Liver (tissue), 8 donors: ENCODE measurements at regions not wholly inside any gene's neighbourhood (a gene's known extent, or its start where the extent isn't known, plus 50 kb on each side); places are given as distances from the start of the nearest gene placed in this dataset.

Experiments used
- DNase-seq: peaks from one replicate; pipeline ENCODE4 v3.0.0-alpha.2; 2017; ENCODE audit warnings: low spot score
- H3K27ac ChIP-seq, 2 donors: one replicate each; pipeline ENCODE4 v1.7.0; 2013; ENCODE audit warnings: inconsistent platforms in 2 of 2, low read length in 2 of 2, control low read depth in 1 of 2, low read depth in 1 of 2, mild to moderate bottlenecking in 1 of 2
- H3K27me3 ChIP-seq, 4 donors: one replicate each; pipeline versions ENCODE4 v1.6.1 to v1.7.0; 2013; ENCODE audit warnings: low read length in 3 of 4, inconsistent platforms in 1 of 4, mild to moderate bottlenecking in 1 of 4, moderate library complexity in 1 of 4; ENCODE audit not compliant: control insufficient read depth in 4 of 4, insufficient read depth in 4 of 4
- H3K36me3 ChIP-seq, 4 donors: one replicate each; pipeline versions ENCODE4 v1.6.1 to v1.7.0; 2013; ENCODE audit warnings: low read length in 3 of 4, mild to moderate bottlenecking in 3 of 4, low read depth in 1 of 4, moderate library complexity in 1 of 4; ENCODE audit not compliant: control insufficient read depth in 4 of 4, insufficient read depth in 3 of 4
- H3K4me1 ChIP-seq, 4 donors: one replicate each; pipeline versions ENCODE4 v1.6.1 to v1.7.0; 2013; ENCODE audit warnings: low read length in 3 of 4, mild to moderate bottlenecking in 3 of 4, moderate library complexity in 1 of 4; ENCODE audit not compliant: control insufficient read depth in 4 of 4, insufficient read depth in 4 of 4
- H3K4me3 ChIP-seq, 3 donors: one replicate each; pipeline versions ENCODE4 v1.6.1 to v1.7.0; 2013; ENCODE audit warnings: low read length in 3 of 3, control low read depth in 1 of 3, low read depth in 1 of 3, mild to moderate bottlenecking in 1 of 3
- H3K9ac ChIP-seq, 2 donors: one replicate each; pipeline ENCODE4 v1.7.0; 2013; ENCODE audit warnings: low read length in 2 of 2, mild to moderate bottlenecking in 2 of 2, moderate library complexity in 2 of 2, control low read depth in 1 of 2, low read depth in 1 of 2
- H3K9me3 ChIP-seq, 4 donors: one replicate each; pipeline versions ENCODE4 v1.6.1 to v1.7.0; 2013; ENCODE audit warnings: low read length in 3 of 4; ENCODE audit not compliant: control insufficient read depth in 4 of 4
- EGR1 ChIP-seq, 2 donors: IDR thresholded peaks; 2 replicates each; pipeline ENCODE4 v1.6.1; 2016 to 2018; ENCODE audit warnings: antibody characterized with exemption in 2 of 2, low read depth in 2 of 2
- FOXA1 ChIP-seq: IDR thresholded peaks from 2 replicates; pipeline ENCODE4 v1.6.1; 2016; ENCODE audit warnings: antibody characterized with exemption
- FOXA2 ChIP-seq: IDR thresholded peaks from 2 replicates; pipeline ENCODE4 v1.6.1; 2016; ENCODE audit warnings: antibody characterized with exemption
- GABPA ChIP-seq, 2 donors: IDR thresholded peaks in 1 of 2; conservative IDR thresholded peaks in 1 of 2; 2 replicates each; pipeline ENCODE4 v1.6.1; 2016; ENCODE audit warnings: antibody characterized with exemption in 2 of 2, mild to moderate bottlenecking in 1 of 2, moderate library complexity in 1 of 2
- HNF4A ChIP-seq, 2 donors: conservative IDR thresholded peaks; 2 replicates each; pipeline ENCODE4 v1.6.1; 2016; ENCODE audit warnings: antibody characterized with exemption in 2 of 2, mild to moderate bottlenecking in 2 of 2
- HNF4G ChIP-seq: IDR thresholded peaks from 2 replicates; pipeline ENCODE4 v1.6.1; 2016; ENCODE audit warnings: antibody characterized with exemption
- JUND ChIP-seq, 2 donors: IDR thresholded peaks; 2 replicates each; pipeline ENCODE4 v1.6.1; 2016; ENCODE audit warnings: antibody characterized with exemption in 2 of 2
- MAX ChIP-seq: IDR thresholded peaks from 2 replicates; pipeline ENCODE4 v1.6.1; 2016; ENCODE audit warnings: antibody characterized with exemption
- NR2F2 ChIP-seq: IDR thresholded peaks from 2 replicates; pipeline ENCODE4 v1.6.1; 2016; ENCODE audit warnings: antibody characterized with exemption
- RAD21 ChIP-seq, 2 donors: IDR thresholded peaks; 2 replicates each; pipeline ENCODE4 v1.6.1; 2016; ENCODE audit warnings: antibody characterized with exemption in 2 of 2, mild to moderate bottlenecking in 2 of 2
- RXRA ChIP-seq, 2 donors: IDR thresholded peaks; 2 replicates each; pipeline ENCODE4 v1.6.1; 2017 to 2018; ENCODE audit warnings: antibody characterized with exemption in 2 of 2, mild to moderate bottlenecking in 1 of 2
- SP1 ChIP-seq: IDR thresholded peaks from 2 replicates; pipeline ENCODE4 v1.6.1; 2018; ENCODE audit warnings: antibody characterized with exemption, mild to moderate bottlenecking
- TAF1 ChIP-seq: conservative IDR thresholded peaks from 2 replicates; pipeline ENCODE4 v1.6.1; 2016; ENCODE audit warnings: antibody characterized with exemption, mild to moderate bottlenecking
- YY1 ChIP-seq: IDR thresholded peaks from 2 replicates; pipeline ENCODE4 v1.6.1; 2016; ENCODE audit warnings: antibody characterized with exemption, mild to moderate bottlenecking
- WGBS: extraction: QIAGEN DNeasy Blood & Tissue Kit; methylation state at CpG from one replicate; pipeline ENCODE4 v1.1.7; 2013; 5-methylcytosine and 5-hydroxymethylcytosine counted together
- TF ChIP-seq, protein P1 (sequence below): IDR thresholded peaks from 2 replicates; pipeline ENCODE4 v1.6.1; 2016; ENCODE audit warnings: antibody characterized with exemption
- TF ChIP-seq, protein P2 (sequence below): IDR thresholded peaks from 2 replicates; pipeline ENCODE4 v1.6.1; 2016; ENCODE audit warnings: antibody characterized with exemption
- TF ChIP-seq, protein P3 (sequence below): fragments of 150-350 bp; IDR thresholded peaks from 2 replicates; pipeline ENCODE4 v1.5.1; 2017; ENCODE audit warnings: improper control_type of control experiment, low read depth, low read length; ENCODE audit not compliant: missing input control
- TF ChIP-seq, protein P4 (sequence below): IDR thresholded peaks from 2 replicates; pipeline ENCODE4 v1.6.1; 2016; ENCODE audit warnings: antibody characterized with exemption, mild to moderate bottlenecking
- donor health status: healthy.
- donor health status: healthy.
- donor health status: healthy.
- donor health status: healthy.
- donor health status: healthy.

GRCh38 chr11:24422376-24422775, 74.5 kb upstream of the LUZP2 start:
- H3K36me3 ChIP-seq: no peaks in the 10 kb centered on the region
- H3K9ac ChIP-seq: no peak overlapping the region
- 38% methylated on average over 1 of the region's 1 CpG for WGBS
- no peaks in the 10 kb centered on the region for H3K27me3 ChIP-seq
- no peak overlapping the region for H3K4me3 ChIP-seq
- TF ChIP-seq YY1 (no peak), RXRA (IDR thresholded peaks at IDR 0.05) (no peak), FOXA2 (no peak), FOXA1 (no peak), NR2F2 (no peak), RAD21 (IDR thresholded peaks at IDR 0.05) (no peak), HNF4G (no peak), GABPA (IDR thresholded peaks at IDR 0.05 in 1 of 2, conservative IDR thresholded peaks at IDR 0.05 in 1 of 2) (no peak), HNF4A (conservative IDR thresholded peaks at IDR 0.05) (no peak), TAF1 (no peak), JUND (IDR thresholded peaks at IDR 0.05) (no peak), MAX (no peak), EGR1 (IDR thresholded peaks at IDR 0.05; ENCODE audit: low read depth in 2 of 2) (no peak), SP1 (no peak)
- TF ChIP-seq, protein P1, sequence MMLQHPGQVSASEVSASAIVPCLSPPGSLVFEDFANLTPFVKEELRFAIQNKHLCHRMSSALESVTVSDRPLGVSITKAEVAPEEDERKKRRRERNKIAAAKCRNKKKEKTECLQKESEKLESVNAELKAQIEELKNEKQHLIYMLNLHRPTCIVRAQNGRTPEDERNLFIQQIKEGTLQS: no peak
- TF ChIP-seq, protein P2, sequence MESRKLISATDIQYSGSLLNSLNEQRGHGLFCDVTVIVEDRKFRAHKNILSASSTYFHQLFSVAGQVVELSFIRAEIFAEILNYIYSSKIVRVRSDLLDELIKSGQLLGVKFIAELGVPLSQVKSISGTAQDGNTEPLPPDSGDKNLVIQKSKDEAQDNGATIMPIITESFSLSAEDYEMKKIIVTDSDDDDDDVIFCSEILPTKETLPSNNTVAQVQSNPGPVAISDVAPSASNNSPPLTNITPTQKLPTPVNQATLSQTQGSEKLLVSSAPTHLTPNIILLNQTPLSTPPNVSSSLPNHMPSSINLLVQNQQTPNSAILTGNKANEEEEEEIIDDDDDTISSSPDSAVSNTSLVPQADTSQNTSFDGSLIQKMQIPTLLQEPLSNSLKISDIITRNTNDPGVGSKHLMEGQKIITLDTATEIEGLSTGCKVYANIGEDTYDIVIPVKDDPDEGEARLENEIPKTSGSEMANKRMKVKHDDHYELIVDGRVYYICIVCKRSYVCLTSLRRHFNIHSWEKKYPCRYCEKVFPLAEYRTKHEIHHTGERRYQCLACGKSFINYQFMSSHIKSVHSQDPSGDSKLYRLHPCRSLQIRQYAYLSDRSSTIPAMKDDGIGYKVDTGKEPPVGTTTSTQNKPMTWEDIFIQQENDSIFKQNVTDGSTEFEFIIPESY: no peak
- TF ChIP-seq, protein P3, sequence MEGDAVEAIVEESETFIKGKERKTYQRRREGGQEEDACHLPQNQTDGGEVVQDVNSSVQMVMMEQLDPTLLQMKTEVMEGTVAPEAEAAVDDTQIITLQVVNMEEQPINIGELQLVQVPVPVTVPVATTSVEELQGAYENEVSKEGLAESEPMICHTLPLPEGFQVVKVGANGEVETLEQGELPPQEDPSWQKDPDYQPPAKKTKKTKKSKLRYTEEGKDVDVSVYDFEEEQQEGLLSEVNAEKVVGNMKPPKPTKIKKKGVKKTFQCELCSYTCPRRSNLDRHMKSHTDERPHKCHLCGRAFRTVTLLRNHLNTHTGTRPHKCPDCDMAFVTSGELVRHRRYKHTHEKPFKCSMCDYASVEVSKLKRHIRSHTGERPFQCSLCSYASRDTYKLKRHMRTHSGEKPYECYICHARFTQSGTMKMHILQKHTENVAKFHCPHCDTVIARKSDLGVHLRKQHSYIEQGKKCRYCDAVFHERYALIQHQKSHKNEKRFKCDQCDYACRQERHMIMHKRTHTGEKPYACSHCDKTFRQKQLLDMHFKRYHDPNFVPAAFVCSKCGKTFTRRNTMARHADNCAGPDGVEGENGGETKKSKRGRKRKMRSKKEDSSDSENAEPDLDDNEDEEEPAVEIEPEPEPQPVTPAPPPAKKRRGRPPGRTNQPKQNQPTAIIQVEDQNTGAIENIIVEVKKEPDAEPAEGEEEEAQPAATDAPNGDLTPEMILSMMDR: no peak
- TF ChIP-seq, protein P4, sequence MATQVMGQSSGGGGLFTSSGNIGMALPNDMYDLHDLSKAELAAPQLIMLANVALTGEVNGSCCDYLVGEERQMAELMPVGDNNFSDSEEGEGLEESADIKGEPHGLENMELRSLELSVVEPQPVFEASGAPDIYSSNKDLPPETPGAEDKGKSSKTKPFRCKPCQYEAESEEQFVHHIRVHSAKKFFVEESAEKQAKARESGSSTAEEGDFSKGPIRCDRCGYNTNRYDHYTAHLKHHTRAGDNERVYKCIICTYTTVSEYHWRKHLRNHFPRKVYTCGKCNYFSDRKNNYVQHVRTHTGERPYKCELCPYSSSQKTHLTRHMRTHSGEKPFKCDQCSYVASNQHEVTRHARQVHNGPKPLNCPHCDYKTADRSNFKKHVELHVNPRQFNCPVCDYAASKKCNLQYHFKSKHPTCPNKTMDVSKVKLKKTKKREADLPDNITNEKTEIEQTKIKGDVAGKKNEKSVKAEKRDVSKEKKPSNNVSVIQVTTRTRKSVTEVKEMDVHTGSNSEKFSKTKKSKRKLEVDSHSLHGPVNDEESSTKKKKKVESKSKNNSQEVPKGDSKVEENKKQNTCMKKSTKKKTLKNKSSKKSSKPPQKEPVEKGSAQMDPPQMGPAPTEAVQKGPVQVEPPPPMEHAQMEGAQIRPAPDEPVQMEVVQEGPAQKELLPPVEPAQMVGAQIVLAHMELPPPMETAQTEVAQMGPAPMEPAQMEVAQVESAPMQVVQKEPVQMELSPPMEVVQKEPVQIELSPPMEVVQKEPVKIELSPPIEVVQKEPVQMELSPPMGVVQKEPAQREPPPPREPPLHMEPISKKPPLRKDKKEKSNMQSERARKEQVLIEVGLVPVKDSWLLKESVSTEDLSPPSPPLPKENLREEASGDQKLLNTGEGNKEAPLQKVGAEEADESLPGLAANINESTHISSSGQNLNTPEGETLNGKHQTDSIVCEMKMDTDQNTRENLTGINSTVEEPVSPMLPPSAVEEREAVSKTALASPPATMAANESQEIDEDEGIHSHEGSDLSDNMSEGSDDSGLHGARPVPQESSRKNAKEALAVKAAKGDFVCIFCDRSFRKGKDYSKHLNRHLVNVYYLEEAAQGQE: no peak
- no peaks in the 10 kb centered on the region for H3K4me1 ChIP-seq
- H3K9me3 ChIP-seq: no peaks in the 10 kb centered on the region
- H3K27ac ChIP-seq: no peak overlapping the region
- no peak for DNase-seq

- no peak overlapping the region for H3K9ac ChIP-seq
These were observed 59.7 kb upstream of the LUZP2 start for GRCh38 chr11:24437123-24437522.

More at GRCh38 chr11:24437123-24437522, 59.7 kb upstream of the LUZP2 start:
- no peak for DNase-seq
- H3K36me3 ChIP-seq: no peaks in the 10 kb centered on the region
- H3K4me3 ChIP-seq: no peak overlapping the region
- H3K27me3 ChIP-seq: peaks cover 0 to 3% (median 0%) of the 10 kb centered on the region in 4 donors
- TF ChIP-seq, protein P3: no peak
- no peak for TF ChIP-seq FOXA2
- TF ChIP-seq RAD21 (IDR thresholded peaks at IDR 0.05): no peak
- TF ChIP-seq JUND (IDR thresholded peaks at IDR 0.05): no peak
- no peak for TF ChIP-seq HNF4A (conservative IDR thresholded peaks at IDR 0.05)
- no peak for TF ChIP-seq TAF1
- TF ChIP-seq, protein P2: no peak
- no peak for TF ChIP-seq YY1
- H3K9me3 ChIP-seq: no peaks in the 10 kb centered on the region
- no peak overlapping the region for H3K27ac ChIP-seq
- 68% methylated on average over 4 of the region's 4 CpGs for WGBS
- no peaks in the 10 kb centered on the region for H3K4me1 ChIP-seq
